Kidney tubule cell (primary cell): ENCODE measurements at regions not wholly inside any gene's neighbourhood (a gene's known extent, or its start where the extent isn't known, plus 50 kb on each side); places are given as distances from the start of the nearest gene placed in this dataset.

Experiments
- DNase-seq: peaks from one replicate; pipeline ENCODE4 v3.0.0-alpha.2; 2018; ENCODE audit warnings: low spot score

- peak; percentile 5 for DNase-seq
Observed at GRCh38 chr9:89234205-89235067, 55.8 kb upstream of the SHC3 start.

GRCh38 chr9:89236955-89237573 is 58.4 kb upstream of the SHC3 start:
- no peak for DNase-seq

- DNase-seq: no peak
Observed at GRCh38 chr9:89238424-89238823, 59.8 kb upstream of the SHC3 start.

- no peak for DNase-seq
Observed at GRCh38 chr9:89243296-89244061, 64.9 kb upstream of the SHC3 start.

GRCh38 chr9:89246840-89247239 is 64.2 kb upstream of the CKS2 start:
- DNase-seq: no peak

GRCh38 chr9:89247431-89248353 is 63.3 kb upstream of the CKS2 start:
- peak; percentile 45 for DNase-seq

- no peak for DNase-seq
Observed at GRCh38 chr9:89249001-89249400, 62.0 kb upstream of the CKS2 start.

GRCh38 chr9:89252651-89253267 is 58.2 kb upstream of the CKS2 start:
- no peak for DNase-seq

GRCh38 chr9:89254058-89254772 is 56.8 kb upstream of the CKS2 start:
- no peak for DNase-seq

GRCh38 chr9:89254773-89255125 is 56.2 kb upstream of the CKS2 start:
- no peak for DNase-seq

GRCh38 chr9:89256225-89256624 is 54.8 kb upstream of the CKS2 start:
- DNase-seq: no peak

- DNase-seq: no peak
Observed at GRCh38 chr9:89256642-89257041, 54.4 kb upstream of the CKS2 start.

- DNase-seq: no peak
Observed at GRCh38 chr9:89260525-89260924, 50.5 kb upstream of the CKS2 start.
